Stimulated activated CD4-positive, alpha-beta T cell treated with anti-CD3 and anti-CD28 coated beads, TNF-alpha, amount 100 ng/mL, for 24 hours (primary cell): ENCODE measurements at regions not wholly inside any gene's neighbourhood (a gene's known extent, or its start where the extent isn't known, plus 50 kb on each side); places are given as distances from the start of the nearest gene placed in this dataset.

Experiments
- DNase-seq, 3 experiments: peaks; one replicate each; pipeline ENCODE4 v3.0.0-alpha.2; 2020; ENCODE audit warnings: low read depth in 3 of 3

DNA sequence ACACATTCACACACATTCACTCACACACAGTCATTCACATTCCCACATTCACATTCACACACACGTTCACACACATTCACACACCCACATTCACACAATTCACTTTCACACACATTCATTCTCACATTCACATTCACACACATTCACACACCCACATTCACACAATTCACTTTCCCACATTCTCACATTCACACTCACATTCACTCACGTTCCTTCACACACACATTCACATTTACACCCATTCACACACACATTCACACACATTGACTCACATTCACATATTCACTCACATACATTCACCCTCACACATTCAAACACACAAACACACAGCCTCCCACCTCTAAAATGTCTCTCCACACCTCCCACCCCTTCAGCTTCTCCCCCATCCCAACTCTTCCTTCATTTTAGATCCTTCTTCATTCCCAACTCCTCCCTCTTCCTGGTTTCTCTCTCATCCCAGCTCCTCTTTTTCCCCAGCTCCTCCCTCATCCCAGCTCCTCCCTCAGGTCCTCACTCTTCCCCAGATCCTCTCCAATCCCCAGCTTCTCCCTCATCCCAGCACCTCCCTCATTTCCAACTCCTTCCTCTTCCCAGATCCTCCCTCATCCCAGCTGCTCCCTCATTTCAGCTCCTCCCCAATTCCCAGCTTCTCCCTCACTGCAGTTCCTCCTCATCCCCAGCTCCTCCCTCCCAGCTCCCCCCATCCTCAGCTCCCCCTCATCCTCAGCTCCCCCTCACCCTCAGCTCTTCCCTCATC, 111.0 kb downstream of the FAM53A start:
- no peak for DNase-seq

- no peak for DNase-seq
Measured at GRCh38 chr4:1572521-1572920, 111.6 kb downstream of the FAM53A start.

DNA sequence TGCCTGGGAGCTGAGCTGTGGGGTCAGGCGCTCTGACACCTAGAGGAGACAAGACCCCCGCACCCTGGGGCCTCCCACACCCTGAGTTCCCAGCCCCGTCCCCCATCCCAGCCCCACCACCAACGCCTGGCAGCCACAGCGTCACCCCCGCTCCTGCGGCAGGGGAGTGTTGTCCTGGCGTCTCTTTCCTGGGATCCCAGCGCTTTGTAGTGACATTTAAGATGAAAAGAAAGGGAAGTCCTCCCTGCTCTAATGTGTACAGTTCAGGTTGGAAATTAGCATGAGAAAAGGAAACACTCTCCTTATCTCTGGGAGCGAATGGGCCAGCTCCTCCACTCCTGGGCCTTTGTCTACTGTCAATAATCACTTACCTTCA, 112.1 kb downstream of the FAM53A start:
- no peak for DNase-seq

GRCh38 chr4:1571165-1572009, 112.7 kb downstream of the FAM53A start:
- no peak for DNase-seq

- no peak for DNase-seq
Measured at GRCh38 chr4:1570291-1571164, 113.6 kb downstream of the FAM53A start.

DNA sequence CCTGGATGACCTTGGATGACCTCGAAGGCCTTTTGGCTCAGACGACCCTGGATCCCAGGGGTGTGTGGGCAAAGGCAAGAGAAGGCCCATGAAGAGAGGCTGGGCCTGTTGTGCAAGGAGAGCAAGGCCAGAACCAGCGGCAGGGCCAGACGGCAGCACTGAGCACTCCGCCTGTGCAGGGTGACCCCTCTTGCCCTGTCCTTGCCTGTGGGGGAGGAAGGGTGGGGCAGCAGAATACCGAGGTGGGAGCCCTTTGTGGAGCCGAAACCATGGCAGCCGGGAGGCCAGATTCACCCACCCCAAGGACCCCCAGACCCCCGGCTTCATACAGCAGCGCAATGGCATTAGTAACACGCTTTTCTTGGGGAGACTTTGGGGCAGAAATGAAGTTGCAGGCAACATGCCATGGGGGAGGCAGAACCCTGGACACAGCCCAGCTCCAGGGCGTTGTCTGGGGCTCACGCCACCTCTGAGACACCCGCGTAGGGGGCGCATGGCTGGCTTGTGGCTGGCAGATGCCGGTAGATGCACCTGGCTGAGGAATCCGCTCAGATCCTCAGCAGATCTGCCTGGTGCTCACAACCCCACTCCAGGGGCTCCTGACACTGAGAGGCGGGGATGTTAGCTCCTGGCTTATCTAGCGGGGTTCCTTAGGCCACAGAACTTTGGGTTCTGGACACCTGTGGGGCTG, 114.5 kb downstream of the FAM53A start:
- DNase-seq: no peak

DNA sequence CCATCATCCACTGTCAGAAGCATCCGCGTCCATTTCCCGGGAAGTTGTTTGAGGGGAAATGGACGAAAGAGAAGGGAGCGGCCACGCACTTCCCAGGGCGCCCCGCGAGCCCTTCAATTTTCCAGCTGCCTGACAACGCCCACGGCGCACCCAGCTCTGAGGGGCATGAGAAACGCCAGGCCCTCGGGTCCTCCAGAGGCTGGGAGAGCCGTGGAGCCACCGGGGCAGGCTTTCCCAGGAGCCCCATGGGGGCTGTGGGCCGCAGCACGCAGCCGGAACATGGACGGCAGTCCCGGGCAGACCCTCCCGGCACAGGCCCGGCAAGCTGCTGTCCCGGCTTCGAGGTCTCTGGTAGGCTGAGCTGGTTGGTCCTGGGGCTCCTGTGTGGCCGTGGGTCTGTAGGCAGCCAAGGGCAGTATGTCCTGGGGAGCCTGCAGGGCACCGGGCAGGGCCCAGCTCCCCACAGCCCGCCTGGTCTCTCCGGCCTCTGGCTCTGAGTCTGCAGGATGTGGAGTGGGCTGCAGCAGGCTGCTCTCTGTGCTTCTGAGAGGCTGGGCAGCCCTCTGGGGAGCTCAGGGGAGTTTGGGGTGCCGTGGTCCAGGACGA, 115.2 kb downstream of the FAM53A start:
- DNase-seq: no peak

DNA sequence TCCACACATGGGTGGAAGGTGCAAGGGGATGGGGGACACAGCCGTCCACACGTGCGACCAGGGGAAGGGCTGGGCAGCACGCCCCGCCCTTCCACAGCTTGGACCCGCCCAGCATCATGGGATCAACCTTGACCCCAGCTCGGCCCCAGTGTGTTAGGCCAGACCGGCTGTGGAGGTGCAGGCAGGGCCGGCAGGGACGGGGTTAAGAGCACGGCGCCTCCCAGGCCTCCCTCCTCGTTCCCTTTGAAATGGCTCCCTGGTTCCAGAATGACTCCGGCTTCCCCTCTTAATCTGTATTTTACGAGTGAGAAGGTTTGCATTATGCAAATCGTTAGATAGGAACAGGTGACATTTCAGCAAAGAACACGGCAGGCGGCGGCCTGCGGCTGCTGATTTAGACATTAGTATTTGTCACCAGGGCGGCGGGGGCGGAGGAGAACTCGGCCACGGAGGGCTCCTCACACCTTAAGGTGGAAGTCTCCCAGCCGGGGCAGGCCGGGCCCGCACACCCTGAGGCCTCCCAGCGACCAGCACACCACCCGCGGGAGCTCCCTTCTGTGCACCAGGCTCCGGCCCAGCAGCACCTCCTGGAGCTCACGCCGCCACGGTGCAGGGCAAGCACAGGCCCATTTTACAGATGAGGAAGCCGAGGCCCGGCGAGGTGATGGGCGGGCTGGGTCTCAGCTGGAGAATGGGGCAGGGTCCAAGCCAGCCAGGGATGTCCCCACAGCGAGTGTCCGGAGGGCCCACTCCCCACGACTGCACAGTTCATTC, 116.1 kb downstream of the FAM53A start:
- DNase-seq: no peak

- DNase-seq: no peak
Measured at GRCh38 chr4:1567519-1567807, 116.7 kb downstream of the FAM53A start.

GRCh38 chr4:1566838-1567518, 117.1 kb downstream of the FAM53A start:
- no peak for DNase-seq

- peak in 1 of 3 experiments; percentile 27 for DNase-seq
Measured at GRCh38 chr4:1566301-1566837, 117.7 kb downstream of the FAM53A start.

GRCh38 chr4:1565598-1566295, 118.4 kb downstream of the FAM53A start:
- DNase-seq: no peak

GRCh38 chr4:1564535-1565375, 119.4 kb downstream of the FAM53A start:
- no peak for DNase-seq

DNA sequence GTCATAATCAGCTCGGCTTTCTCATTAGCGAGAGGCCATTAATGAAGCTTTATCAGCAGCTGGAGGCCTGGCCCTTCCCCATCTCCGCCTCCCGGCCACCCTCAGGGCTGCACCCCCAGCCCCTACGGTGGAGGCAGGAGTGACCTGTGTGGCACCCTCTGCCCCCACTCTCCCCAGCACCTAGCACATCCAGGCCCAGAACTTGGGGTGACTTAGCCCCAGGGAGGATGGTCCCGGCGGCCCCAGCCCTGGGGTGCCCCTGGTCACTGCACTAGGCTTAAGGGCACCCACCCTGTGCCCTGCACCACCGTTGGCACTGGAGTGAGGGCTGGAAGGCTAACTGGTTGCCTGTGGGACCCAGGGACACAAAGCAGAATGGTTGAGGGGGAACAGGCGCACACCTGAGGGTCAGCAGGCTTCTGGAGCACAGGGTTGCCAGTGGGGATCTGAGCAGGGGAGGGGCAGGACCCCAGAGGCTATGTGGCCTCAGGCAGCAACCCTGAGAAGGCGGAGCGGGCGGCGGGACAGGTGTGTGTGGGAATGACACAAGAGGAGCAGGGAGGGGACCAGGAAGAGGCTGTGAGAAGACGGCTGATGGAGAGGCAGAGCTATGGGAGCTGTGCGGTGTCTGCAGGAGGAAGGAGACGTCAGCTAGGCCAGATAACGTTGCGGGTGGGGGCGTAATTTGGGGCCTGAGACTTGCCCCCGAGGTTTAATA, 120.2 kb downstream of the FAM53A start:
- DNase-seq: no peak

DNA sequence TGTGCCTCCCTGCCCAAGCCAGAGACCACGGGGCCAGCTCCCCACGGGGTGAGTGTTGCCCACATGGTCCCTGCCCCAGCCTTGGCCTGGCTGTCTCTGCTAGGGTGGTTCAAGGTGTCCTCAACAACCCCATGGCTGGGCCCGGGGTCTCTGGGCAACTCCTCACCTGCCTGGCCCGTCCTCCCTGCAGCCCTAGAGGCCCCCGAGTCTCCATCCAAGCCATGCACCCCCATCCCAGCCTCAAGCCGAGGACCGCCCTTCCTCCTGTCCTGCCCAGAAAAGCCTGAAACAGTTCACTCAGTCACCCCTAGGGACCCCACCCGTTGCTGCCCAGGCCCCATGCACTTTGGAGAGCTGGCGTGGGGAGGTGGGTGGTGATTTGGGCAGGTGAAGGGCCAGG, 120.9 kb downstream of the FAM53A start:
- no peak for DNase-seq

GRCh38 chr4:1562771-1563170, 121.3 kb downstream of the FAM53A start:
- no peak for DNase-seq

DNA sequence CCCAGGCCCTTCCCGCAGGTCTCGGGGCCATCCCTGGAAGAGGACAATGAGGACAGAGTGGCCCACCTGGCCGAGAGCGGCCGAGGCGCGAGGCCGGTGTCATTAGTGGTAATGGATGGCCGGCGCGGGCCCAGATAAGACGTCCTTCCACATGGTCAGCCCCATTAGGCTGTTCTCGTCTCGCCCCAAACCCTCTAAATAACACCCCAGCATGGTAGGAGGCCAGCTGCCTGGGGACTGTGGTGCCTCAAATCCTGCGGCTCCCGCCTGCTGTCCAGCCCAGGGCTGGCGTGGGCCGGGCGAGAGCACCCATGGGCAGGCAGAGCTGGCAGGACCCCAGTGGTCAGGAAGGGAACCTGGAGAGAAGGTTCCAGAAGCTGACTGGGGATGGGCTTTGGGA, 121.7 kb downstream of the FAM53A start:
- DNase-seq: no peak
